ENCODE measurements at regions not wholly inside any gene's neighbourhood (a gene's known extent, or its start where the extent isn't known, plus 50 kb on each side); places are given as distances from the start of the nearest gene placed in this dataset.

- no peak overlapping the region for H3K27ac ChIP-seq (ENCODE audit: insufficient read depth, low read length, poor library complexity, severe bottlenecking)
- no peaks in the 10 kb centered on the region for H3K36me3 ChIP-seq (ENCODE audit: control insufficient read depth, insufficient read depth, low read length)
- H3K36me3 Mint-ChIP-seq = no peaks in the 10 kb centered on the region
- DNase-seq = no peak
- H3K27ac Mint-ChIP-seq = no peak overlapping the region
- H3K4me3 ChIP-seq (ENCODE audit: low read depth, low read length) = no peak overlapping the region
- no peak overlapping the region for H3K4me3 Mint-ChIP-seq
- peaks cover 14% of the 10 kb centered on the region for H3K27me3 Mint-ChIP-seq
- H3K9me3 ChIP-seq (ENCODE audit: control insufficient read depth in 2 of 2, low read length in 2 of 2) = no peaks in the 10 kb centered on the region
- no peaks in the 10 kb centered on the region for H3K4me1 ChIP-seq (ENCODE audit: control insufficient read depth, insufficient read depth, low read length, poor library complexity, severe bottlenecking)
- ATAC-seq (ENCODE audit: low read depth in 2 of 2) = no peak
- H3K27me3 ChIP-seq (ENCODE audit: control insufficient read depth, insufficient read depth, low read length) = no peaks in the 10 kb centered on the region
- H3K4me1 Mint-ChIP-seq = no peaks in the 10 kb centered on the region
- no peaks in the 10 kb centered on the region for H3K9me3 Mint-ChIP-seq
These were observed 122.1 kb upstream of the DYNLRB2 start for GRCh38 chr16:80418517-80419355.

GRCh38 chr16:80417706-80418271 is 123.0 kb upstream of the DYNLRB2 start:
- H3K4me3 Mint-ChIP-seq = no peak overlapping the region
- Histone ChIP-seq H3K9me3 (ENCODE audit: control insufficient read depth in 2 of 2, low read length in 2 of 2) (no peaks in the 10 kb centered on the region), H3K27ac (ENCODE audit: insufficient read depth, low read length, poor library complexity, severe bottlenecking) (no peak overlapping the region), H3K27me3 (ENCODE audit: control insufficient read depth, insufficient read depth, low read length) (no peaks in the 10 kb centered on the region), H3K36me3 (ENCODE audit: control insufficient read depth, insufficient read depth, low read length) (no peaks in the 10 kb centered on the region), H3K4me3 (ENCODE audit: low read depth, low read length) (no peak overlapping the region), H3K4me1 (ENCODE audit: control insufficient read depth, insufficient read depth, low read length, poor library complexity, severe bottlenecking) (no peaks in the 10 kb centered on the region)
- no peaks in the 10 kb centered on the region for H3K4me1 Mint-ChIP-seq
- no peak for DNase-seq
- H3K27me3 Mint-ChIP-seq = peaks cover 14% of the 10 kb centered on the region
- no peak for ATAC-seq (ENCODE audit: low read depth in 2 of 2)
- H3K36me3 Mint-ChIP-seq = no peaks in the 10 kb centered on the region
- H3K27ac Mint-ChIP-seq = no peak overlapping the region
- no peaks in the 10 kb centered on the region for H3K9me3 Mint-ChIP-seq

- peaks cover 0 to 4% (median 0%) of the 10 kb centered on the region in 7 donors for H3K9me3 Mint-ChIP-seq
- no peaks in the 10 kb centered on the region for H3K4me1 Mint-ChIP-seq
- DNase-seq (no peak), ATAC-seq (ENCODE audit: low read depth in 2 of 2) (no peak)
- no peak overlapping the region for H3K4me3 Mint-ChIP-seq
- H3K36me3 Mint-ChIP-seq = no peaks in the 10 kb centered on the region
- H3K27ac ChIP-seq (ENCODE audit: insufficient read depth, low read length, poor library complexity, severe bottlenecking) = no peak overlapping the region
- no peak overlapping the region for H3K4me3 ChIP-seq (ENCODE audit: low read depth, low read length)
- H3K9me3 ChIP-seq (ENCODE audit: control insufficient read depth in 2 of 2, low read length in 2 of 2) = no peaks in the 10 kb centered on the region
- no peaks in the 10 kb centered on the region for H3K4me1 ChIP-seq (ENCODE audit: control insufficient read depth, insufficient read depth, low read length, poor library complexity, severe bottlenecking)
- peaks cover 4% of the 10 kb centered on the region for H3K27me3 ChIP-seq (ENCODE audit: control insufficient read depth, insufficient read depth, low read length)
- H3K36me3 ChIP-seq (ENCODE audit: control insufficient read depth, insufficient read depth, low read length) = no peaks in the 10 kb centered on the region
- no peak overlapping the region for H3K27ac Mint-ChIP-seq
- peaks cover 5% of the 10 kb centered on the region for H3K27me3 Mint-ChIP-seq
These were observed 132.8 kb upstream of the DYNLRB2 start for GRCh38 chr16:80408014-80408413.

- no peak for ATAC-seq (ENCODE audit: low read depth in 2 of 2)
These were observed 133.4 kb upstream of the DYNLRB2 start for GRCh38 chr16:80407265-80407987.

GRCh38 chr16:80404847-80405246 is 135.9 kb upstream of the DYNLRB2 start:
- Mint-ChIP-seq H3K4me1 (no peaks in the 10 kb centered on the region), H3K27me3 (peaks cover 10% of the 10 kb centered on the region)

More at GRCh38 chr16:80407265-80407987, 133.4 kb upstream of the DYNLRB2 start:
- Mint-ChIP-seq H3K27ac (no peak overlapping the region), H3K4me3 (no peak overlapping the region), H3K9me3 (peaks cover 0 to 4% (median 0%) of the 10 kb centered on the region in 7 donors), H3K4me1 (no peaks in the 10 kb centered on the region), H3K36me3 (no peaks in the 10 kb centered on the region), H3K27me3 (peaks cover 5% of the 10 kb centered on the region)
- H3K4me1 ChIP-seq (ENCODE audit: control insufficient read depth, insufficient read depth, low read length, poor library complexity, severe bottlenecking) = no peaks in the 10 kb centered on the region
- H3K27me3 ChIP-seq (ENCODE audit: control insufficient read depth, insufficient read depth, low read length) = peaks cover 6% of the 10 kb centered on the region
- no peaks in the 10 kb centered on the region for H3K9me3 ChIP-seq (ENCODE audit: control insufficient read depth in 2 of 2, low read length in 2 of 2)
- no peak for DNase-seq
- H3K27ac ChIP-seq (ENCODE audit: insufficient read depth, low read length, poor library complexity, severe bottlenecking) = no peak overlapping the region
- H3K36me3 ChIP-seq (ENCODE audit: control insufficient read depth, insufficient read depth, low read length) = no peaks in the 10 kb centered on the region
- H3K4me3 ChIP-seq (ENCODE audit: low read depth, low read length) = no peak overlapping the region

GRCh38 chr16:80403894-80404293 is 136.9 kb upstream of the DYNLRB2 start:
- Histone ChIP-seq H3K9me3 (ENCODE audit: control insufficient read depth in 2 of 2, low read length in 2 of 2) (no peaks in the 10 kb centered on the region), H3K4me1 (ENCODE audit: control insufficient read depth, insufficient read depth, low read length, poor library complexity, severe bottlenecking) (no peaks in the 10 kb centered on the region), H3K27me3 (ENCODE audit: control insufficient read depth, insufficient read depth, low read length) (peaks cover 6% of the 10 kb centered on the region), H3K36me3 (ENCODE audit: control insufficient read depth, insufficient read depth, low read length) (no peaks in the 10 kb centered on the region), H3K27ac (ENCODE audit: insufficient read depth, low read length, poor library complexity, severe bottlenecking) (no peak overlapping the region), H3K4me3 (ENCODE audit: low read depth, low read length) (no peak overlapping the region)
- Mint-ChIP-seq H3K4me1 (no peaks in the 10 kb centered on the region), H3K9me3 (peaks cover 0 to 4% (median 0%) of the 10 kb centered on the region in 7 donors), H3K36me3 (no peaks in the 10 kb centered on the region), H3K27me3 (peaks cover 10% of the 10 kb centered on the region), H3K27ac (no peak overlapping the region), H3K4me3 (no peak overlapping the region)
- no peak for ATAC-seq (ENCODE audit: low read depth in 2 of 2)
- no peak for DNase-seq

More at GRCh38 chr16:80404847-80405246, 135.9 kb upstream of the DYNLRB2 start:
- H3K27ac Mint-ChIP-seq = no peak overlapping the region
- ATAC-seq (ENCODE audit: low read depth in 2 of 2) (no peak), DNase-seq (no peak)
- peaks cover 6% of the 10 kb centered on the region for H3K27me3 ChIP-seq (ENCODE audit: control insufficient read depth, insufficient read depth, low read length)
- H3K9me3 Mint-ChIP-seq = peaks cover 0 to 4% (median 0%) of the 10 kb centered on the region in 7 donors
- H3K4me3 Mint-ChIP-seq = no peak overlapping the region
- no peak overlapping the region for H3K27ac ChIP-seq (ENCODE audit: insufficient read depth, low read length, poor library complexity, severe bottlenecking)
- no peaks in the 10 kb centered on the region for H3K36me3 Mint-ChIP-seq
- no peaks in the 10 kb centered on the region for H3K9me3 ChIP-seq (ENCODE audit: control insufficient read depth in 2 of 2, low read length in 2 of 2)
- H3K4me1 ChIP-seq (ENCODE audit: control insufficient read depth, insufficient read depth, low read length, poor library complexity, severe bottlenecking) = no peaks in the 10 kb centered on the region
- no peak overlapping the region for H3K4me3 ChIP-seq (ENCODE audit: low read depth, low read length)
- H3K36me3 ChIP-seq (ENCODE audit: control insufficient read depth, insufficient read depth, low read length) = no peaks in the 10 kb centered on the region

- Mint-ChIP-seq H3K36me3 (no peaks in the 10 kb centered on the region), H3K4me1 (no peaks in the 10 kb centered on the region)
These were observed 149.8 kb upstream of the DYNLRB2 start for GRCh38 chr16:80390871-80391489.

More at GRCh38 chr16:80390871-80391489, 149.8 kb upstream of the DYNLRB2 start:
- Histone ChIP-seq H3K36me3 (ENCODE audit: control insufficient read depth, insufficient read depth, low read length) (no peaks in the 10 kb centered on the region), H3K4me3 (ENCODE audit: low read depth, low read length) (no peak overlapping the region), H3K4me1 (ENCODE audit: control insufficient read depth, insufficient read depth, low read length, poor library complexity, severe bottlenecking) (no peaks in the 10 kb centered on the region), H3K9me3 (ENCODE audit: control insufficient read depth in 2 of 2, low read length in 2 of 2) (peaks cover 0 to 3% of the 10 kb centered on the region in 2 experiments), H3K27me3 (ENCODE audit: control insufficient read depth, insufficient read depth, low read length) (no peaks in the 10 kb centered on the region), H3K27ac (ENCODE audit: insufficient read depth, low read length, poor library complexity, severe bottlenecking) (no peak overlapping the region)
- Mint-ChIP-seq H3K9me3 (peaks cover 0 to 6% (median 3%) of the 10 kb centered on the region in 7 donors), H3K27me3 (peaks cover 22% of the 10 kb centered on the region), H3K27ac (no peak overlapping the region), H3K4me3 (no peak overlapping the region)
- ATAC-seq (ENCODE audit: low read depth in 2 of 2) = no peak
- DNase-seq = no peak

All from CD4-positive, CD25-positive, alpha-beta regulatory T cell (primary cell).